ENCODE measurements at regions not wholly inside any gene's neighbourhood (a gene's known extent, or its start where the extent isn't known, plus 50 kb on each side); places are given as distances from the start of the nearest gene placed in this dataset.

GRCh38 chr9:101904845-101905244 lies 166.4 kb upstream of the GRIN3A start:
- TF ChIP-seq ZNF274 (IDR thresholded peaks at IDR 0.05; ENCODE audit: low read depth, low read length) (no peak), YY1 (IDR thresholded peaks at IDR 0.05; ENCODE audit: insufficient read depth, insufficient read length) (no peak)

Data from NT2/D1 (cell line).